B cell (primary cell): ENCODE measurements at regions not wholly inside any gene's neighbourhood (a gene's known extent, or its start where the extent isn't known, plus 50 kb on each side); places are given as distances from the start of the nearest gene placed in this dataset.

Experiments used
- ATAC-seq: fragments of 200-7000 bp; cut with Tn5 transposase; one replicate; pipeline ENCODE4 v1.10.0; 2021; ENCODE audit warnings: low read depth, mild to moderate bottlenecking, moderate number of reproducible peaks, moderate library complexity
- CTCF ChIA-PET: fragments of 350-600 bp; sonication (Branson Sonifier 250); formaldehyde crosslinking; loops from one replicate; lab custom pipeline; 2021; ENCODE audit warnings: antibody characterized with exemption, inconsistent platforms; lab: Charles Lee
- POLR2A ChIA-PET: fragments of 350-600 bp; sonication (Branson Sonifier 250); formaldehyde crosslinking; loops from one replicate; lab custom pipeline; 2021; ENCODE audit warnings: antibody characterized with exemption; lab: Charles Lee
- DNase-seq: peaks from one replicate; pipeline ENCODE4 v3.0.0; 2013
- H2AFZ ChIP-seq: 2 replicates; pipeline ENCODE4 v1.6.1; 2012; ENCODE audit warnings: mild to moderate bottlenecking, low read depth, low read length; ENCODE audit not compliant: insufficient read depth, poor library complexity, severe bottlenecking
- H3K27ac ChIP-seq, 2 donors: 1 replicate in 1 of 2; 2 replicates in 1 of 2; pipeline ENCODE4 v1.5.1; 2012 to 2013; ENCODE audit warnings: low read length in 2 of 2, mild to moderate bottlenecking in 2 of 2, moderate library complexity in 1 of 2
- H3K27me3 ChIP-seq, 4 experiments: fragments of 200-600 bp in 1 of 4; sonication (generic) in 1 of 4; replicated peaks in 1 of 4; 1 replicate in 2 of 4; 2 replicates in 2 of 4; pipeline versions ENCODE4 v1.6.1 to v1.7.0; 2013 to 2016; ENCODE audit warnings: low read length in 3 of 4, mild to moderate bottlenecking in 2 of 4, mixed read lengths in 1 of 4, moderate library complexity in 1 of 4; ENCODE audit not compliant: insufficient read depth in 4 of 4, control insufficient read depth in 3 of 4; ENCODE audit errors: control extremely low read depth in 1 of 4
- H3K36me3 ChIP-seq, 2 experiments: replicated peaks in 1 of 2; 1 replicate in 1 of 2; 2 replicates in 1 of 2; pipeline versions ENCODE4 v1.6.1 to v1.7.1; 2013; ENCODE audit warnings: low read length in 1 of 2; ENCODE audit not compliant: insufficient read depth in 2 of 2, control insufficient read depth in 1 of 2; ENCODE audit errors: control extremely low read depth in 1 of 2, extremely low read depth in 1 of 2
- H3K4me1 ChIP-seq, 2 donors: fragments of 200-600 bp in 1 of 2; sonication (generic) in 1 of 2; 1 replicate in 1 of 2; 2 replicates in 1 of 2; pipeline versions ENCODE4 v1.5.1 to v1.6.1; 2013 to 2017; ENCODE audit warnings: low read length in 2 of 2; ENCODE audit not compliant: control insufficient read depth in 2 of 2, insufficient read depth in 2 of 2
- H3K4me2 ChIP-seq: replicated peaks from 2 replicates; pipeline ENCODE3; 2012; ENCODE audit warnings: mild to moderate bottlenecking, low read depth, low read length; ENCODE audit not compliant: poor library complexity, severe bottlenecking
- H3K4me3 ChIP-seq, 5 experiments: fragments of 200-600 bp in 1 of 5; sonication (generic) in 1 of 5; 1 replicate in 3 of 5; 2 replicates in 2 of 5; pipeline versions ENCODE4 v1.5.1 to v1.7.0; 2011 to 2016; ENCODE audit warnings: low read length in 4 of 5, mild to moderate bottlenecking in 4 of 5, low read depth in 2 of 5, control low read depth in 1 of 5, moderate library complexity in 1 of 5; ENCODE audit not compliant: insufficient read depth in 1 of 5; ENCODE audit errors: control extremely low read depth in 1 of 5, extremely low read depth in 1 of 5
- H3K79me2 ChIP-seq: fragments of 200-600 bp; sonication (generic); one replicate; pipeline ENCODE4 v1.6.0; 2016; ENCODE audit warnings: low read length; ENCODE audit not compliant: control insufficient read depth, insufficient read depth
- H3K9ac ChIP-seq: fragments of 200-600 bp; sonication (generic); 2 replicates; pipeline ENCODE4 v1.6.1; 2017; ENCODE audit warnings: mild to moderate bottlenecking, low read length, moderate library complexity
- H3K9me3 ChIP-seq, 3 donors: one replicate each; pipeline versions ENCODE4 v1.6.1 to v1.7.1; 2013; ENCODE audit warnings: low read length in 2 of 3; ENCODE audit not compliant: control insufficient read depth in 2 of 3, insufficient read depth in 1 of 3; ENCODE audit errors: control extremely low read depth in 1 of 3
- H4K20me1 ChIP-seq: 2 replicates; pipeline ENCODE4 v1.6.0; 2012; ENCODE audit warnings: mild to moderate bottlenecking, low read length; ENCODE audit not compliant: insufficient read depth, control insufficient read depth, poor library complexity, severe bottlenecking
- H3K27ac Mint-ChIP-seq: one replicate; pipeline ENCODE4 v1.8.0; 2021; ENCODE audit warnings: mixed read lengths
- H3K27me3 Mint-ChIP-seq: one replicate; pipeline ENCODE4 v1.8.0; 2021; ENCODE audit warnings: mixed read lengths
- H3K4me1 Mint-ChIP-seq: one replicate; pipeline ENCODE4 v1.8.0; 2021; ENCODE audit warnings: mixed read lengths
- H3K4me3 Mint-ChIP-seq: one replicate; pipeline ENCODE4 v1.8.0; 2021; ENCODE audit warnings: mixed read lengths
- H3K9me3 Mint-ChIP-seq: one replicate; pipeline ENCODE4 v1.8.0; 2022; ENCODE audit warnings: mixed read lengths; ENCODE audit not compliant: insufficient read depth
- CTCF ChIP-seq: fragments of 200-600 bp; IDR thresholded peaks from one replicate; pipeline ENCODE4 v1.8.0; 2022; ENCODE audit warnings: antibody characterized with exemption, mild to moderate bottlenecking
- EZH2 ChIP-seq: IDR thresholded peaks from 2 replicates; pipeline ENCODE4 v1.6.1; 2012; ENCODE audit warnings: borderline replicate concordance, low read depth, mild to moderate bottlenecking, moderate library complexity, low read length; ENCODE audit not compliant: insufficient read depth, poor library complexity, severe bottlenecking
- WGBS: methylation state at CpG from one replicate; pipeline ENCODE4 v1.1.5; 2013; ENCODE audit warnings: missing lambda C conversion rate; ENCODE audit not compliant: insufficient coverage; 5-methylcytosine and 5-hydroxymethylcytosine counted together
- intact Hi-C: fragments of 100-400 bp; cut with micrococcal nuclease; formaldehyde crosslinking; loops from one replicate; pipeline ENCODE4 v1.10.0; 2022

GRCh38 chr2:106735807-106736206 lies 150.2 kb downstream of the ST6GAL2 start:
- H3K4me3 Mint-ChIP-seq = no peak overlapping the region
- no peaks in the 10 kb centered on the region for H3K36me3 ChIP-seq
- H3K4me2 ChIP-seq = no peak overlapping the region
- no peak overlapping the region for H3K27ac ChIP-seq
- H3K27me3 ChIP-seq = no peaks in the 10 kb centered on the region
- intact Hi-C loops = no loop called here
- H4K20me1 ChIP-seq = no peaks in the 10 kb centered on the region
- DNase-seq = no peak
- TF ChIP-seq CTCF = no peak
- no peak for TF ChIP-seq EZH2
- no peaks in the 10 kb centered on the region for H3K4me1 ChIP-seq
- no peaks in the 10 kb centered on the region for H3K27me3 Mint-ChIP-seq
- ATAC-seq = no peak
- H3K79me2 ChIP-seq = no peaks in the 10 kb centered on the region
- H3K27ac Mint-ChIP-seq = no peak overlapping the region
- CTCF ChIA-PET = no interaction called here
- peaks cover 2% of the 10 kb centered on the region for H3K9me3 Mint-ChIP-seq
- H3K4me1 Mint-ChIP-seq = no peaks in the 10 kb centered on the region
- no peak overlapping the region for H3K4me3 ChIP-seq
- H3K9me3 ChIP-seq = no peaks in the 10 kb centered on the region
- no peak overlapping the region for H3K9ac ChIP-seq
- 80% methylated on average over 1 of the region's 5 CpGs for WGBS
- H2AFZ ChIP-seq = no peak overlapping the region
- POLR2A ChIA-PET = no interaction called here

DNA sequence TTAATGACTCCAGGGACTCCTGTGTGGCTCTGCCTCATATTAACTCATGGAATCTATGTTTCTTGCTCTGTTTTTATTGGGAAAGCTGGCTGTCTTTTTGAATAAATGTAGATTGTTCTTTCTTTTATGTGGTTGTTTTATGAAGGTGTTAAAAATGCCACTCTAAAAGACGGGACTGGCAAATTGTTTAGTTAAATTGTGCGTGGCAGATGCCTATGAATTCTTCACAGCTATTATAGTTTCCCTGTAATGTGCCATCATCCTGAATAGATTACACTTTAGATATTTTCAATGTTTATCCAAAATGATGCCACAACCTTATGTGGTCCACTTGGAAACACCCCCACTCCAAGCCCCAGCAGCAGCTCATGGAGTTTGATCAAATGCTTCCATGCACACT lies 149.7 kb downstream of the ST6GAL2 start:
- H3K27ac Mint-ChIP-seq = no peak overlapping the region
- intact Hi-C loops = no loop called here
- Histone ChIP-seq H3K27me3 (no peaks in the 10 kb centered on the region), H3K4me2 (no peak overlapping the region), H3K9ac (no peak overlapping the region), H3K4me1 (no peaks in the 10 kb centered on the region), H4K20me1 (no peaks in the 10 kb centered on the region), H3K27ac (no peak overlapping the region), H3K36me3 (no peaks in the 10 kb centered on the region), H3K79me2 (no peaks in the 10 kb centered on the region), H3K9me3 (no peaks in the 10 kb centered on the region), H2AFZ (no peak overlapping the region), H3K4me3 (no peak overlapping the region)
- H3K27me3 Mint-ChIP-seq = no peaks in the 10 kb centered on the region
- WGBS = no CpG with 5 or more reads among the region's 2 CpGs
- CTCF ChIA-PET = no interaction called here
- no peak overlapping the region for H3K4me3 Mint-ChIP-seq
- peaks cover 2% of the 10 kb centered on the region for H3K9me3 Mint-ChIP-seq
- POLR2A ChIA-PET = no interaction called here
- DNase-seq (no peak), ATAC-seq (no peak)
- no peaks in the 10 kb centered on the region for H3K4me1 Mint-ChIP-seq
- TF ChIP-seq EZH2 = no peak
- no peak for TF ChIP-seq CTCF
